ENCODE measurements at regions not wholly inside any gene's neighbourhood (a gene's known extent, or its start where the extent isn't known, plus 50 kb on each side); places are given as distances from the start of the nearest gene placed in this dataset.

DNA sequence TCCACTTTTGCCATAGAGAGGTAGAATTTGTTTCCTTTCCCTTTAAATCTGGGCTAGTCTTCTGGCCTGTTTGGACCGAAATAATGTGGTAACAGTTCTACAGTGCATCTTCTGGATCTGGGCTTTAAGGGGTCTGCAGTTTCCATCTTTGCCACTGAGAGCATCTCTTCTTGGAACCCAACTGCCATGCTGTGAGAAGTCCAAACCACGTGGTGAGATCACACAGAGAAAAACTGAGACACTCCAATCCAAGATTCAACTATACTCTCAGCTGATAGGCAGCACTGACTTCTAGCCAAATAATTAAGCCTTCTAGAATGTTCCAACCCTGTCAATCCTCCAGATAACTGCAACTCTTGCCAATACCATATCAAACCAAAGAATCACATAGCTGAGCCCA, 261.1 kb downstream of the INSIG2 start:
- TF ChIP-seq, protein P1, sequence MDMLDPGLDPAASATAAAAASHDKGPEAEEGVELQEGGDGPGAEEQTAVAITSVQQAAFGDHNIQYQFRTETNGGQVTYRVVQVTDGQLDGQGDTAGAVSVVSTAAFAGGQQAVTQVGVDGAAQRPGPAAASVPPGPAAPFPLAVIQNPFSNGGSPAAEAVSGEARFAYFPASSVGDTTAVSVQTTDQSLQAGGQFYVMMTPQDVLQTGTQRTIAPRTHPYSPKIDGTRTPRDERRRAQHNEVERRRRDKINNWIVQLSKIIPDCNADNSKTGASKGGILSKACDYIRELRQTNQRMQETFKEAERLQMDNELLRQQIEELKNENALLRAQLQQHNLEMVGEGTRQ (IDR thresholded peaks at IDR 0.05; ENCODE audit: borderline replicate concordance, low read depth, low read length) = no peak
- TF ChIP-seq ZBED1 (IDR thresholded peaks at IDR 0.05; ENCODE audit: borderline replicate concordance) (no peak), POLR2A (IDR thresholded peaks at IDR 0.05; ENCODE audit: low read depth, low read length) (no peak), SRF (IDR thresholded peaks at IDR 0.05; ENCODE audit: low read depth in 2 of 2, low read length in 2 of 2) (no peak), CBX3 (IDR thresholded peaks at IDR 0.05; ENCODE audit: borderline replicate concordance, low read depth) (no peak), NR2F1 (conservative IDR thresholded peaks at IDR 0.05) (no peak), TARDBP (IDR thresholded peaks at IDR 0.05; ENCODE audit: borderline replicate concordance) (no peak), RAD21 (IDR thresholded peaks at IDR 0.05; ENCODE audit: insufficient read depth, low read depth, low read length) (no peak), RCOR1 (conservative IDR thresholded peaks at IDR 0.05; ENCODE audit: low read depth, low read length) (no peak), TAF1 (IDR thresholded peaks at IDR 0.05; ENCODE audit: borderline replicate concordance, low read depth, low read length) (no peak)
- TF ChIP-seq, protein P2, sequence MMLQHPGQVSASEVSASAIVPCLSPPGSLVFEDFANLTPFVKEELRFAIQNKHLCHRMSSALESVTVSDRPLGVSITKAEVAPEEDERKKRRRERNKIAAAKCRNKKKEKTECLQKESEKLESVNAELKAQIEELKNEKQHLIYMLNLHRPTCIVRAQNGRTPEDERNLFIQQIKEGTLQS (IDR thresholded peaks at IDR 0.05; ENCODE audit: borderline replicate concordance, extremely low read depth, low read depth, low read length) = no peak
- TF ChIP-seq, protein P3, sequence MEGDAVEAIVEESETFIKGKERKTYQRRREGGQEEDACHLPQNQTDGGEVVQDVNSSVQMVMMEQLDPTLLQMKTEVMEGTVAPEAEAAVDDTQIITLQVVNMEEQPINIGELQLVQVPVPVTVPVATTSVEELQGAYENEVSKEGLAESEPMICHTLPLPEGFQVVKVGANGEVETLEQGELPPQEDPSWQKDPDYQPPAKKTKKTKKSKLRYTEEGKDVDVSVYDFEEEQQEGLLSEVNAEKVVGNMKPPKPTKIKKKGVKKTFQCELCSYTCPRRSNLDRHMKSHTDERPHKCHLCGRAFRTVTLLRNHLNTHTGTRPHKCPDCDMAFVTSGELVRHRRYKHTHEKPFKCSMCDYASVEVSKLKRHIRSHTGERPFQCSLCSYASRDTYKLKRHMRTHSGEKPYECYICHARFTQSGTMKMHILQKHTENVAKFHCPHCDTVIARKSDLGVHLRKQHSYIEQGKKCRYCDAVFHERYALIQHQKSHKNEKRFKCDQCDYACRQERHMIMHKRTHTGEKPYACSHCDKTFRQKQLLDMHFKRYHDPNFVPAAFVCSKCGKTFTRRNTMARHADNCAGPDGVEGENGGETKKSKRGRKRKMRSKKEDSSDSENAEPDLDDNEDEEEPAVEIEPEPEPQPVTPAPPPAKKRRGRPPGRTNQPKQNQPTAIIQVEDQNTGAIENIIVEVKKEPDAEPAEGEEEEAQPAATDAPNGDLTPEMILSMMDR (IDR thresholded peaks at IDR 0.05 in 2 of 3, conservative IDR thresholded peaks at IDR 0.05 in 1 of 3; ENCODE audit: control insufficient read depth in 2 of 3, extremely low read depth in 1 of 3, insufficient read depth in 1 of 3, low read depth in 3 of 3, low read length in 3 of 3) = no peak

Measured in GM12878 (cell line).